ENCODE measurements at regions not wholly inside any gene's neighbourhood (a gene's known extent, or its start where the extent isn't known, plus 50 kb on each side); places are given as distances from the start of the nearest gene placed in this dataset.

DNA sequence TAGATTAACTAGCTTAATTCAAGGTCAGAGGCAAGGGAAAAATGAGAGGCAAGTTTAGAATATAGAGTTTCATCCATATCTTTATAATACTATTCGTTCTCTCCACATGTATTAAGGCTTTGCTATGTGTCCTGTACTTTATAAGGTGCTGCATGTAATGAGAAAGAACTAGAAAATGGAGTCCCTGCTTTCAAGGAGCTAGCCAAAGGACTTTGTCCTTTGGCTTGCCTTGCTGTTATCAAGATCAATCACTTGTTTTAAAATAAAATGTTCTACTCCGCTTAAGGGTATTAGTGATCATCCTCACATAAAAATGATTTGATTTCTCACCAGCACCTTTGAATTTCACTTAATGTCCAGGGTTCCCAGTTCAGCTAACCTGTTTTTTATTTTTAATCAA, 470.9 kb downstream of the WDR72 start:
- TF ChIP-seq ZFX (IDR thresholded peaks at IDR 0.05), result no peak
- no peak for TF ChIP-seq CTCF (conservative IDR thresholded peaks at IDR 0.05)

Data from C4-2B (cell line).